Pancreas (tissue), 10 donors: ENCODE measurements at regions not wholly inside any gene's neighbourhood (a gene's known extent, or its start where the extent isn't known, plus 50 kb on each side); places are given as distances from the start of the nearest gene placed in this dataset.

Experiments used
- ATAC-seq, 4 donors: fragments of 200-7000 bp; cut with Tn5 transposase; one replicate each; pipeline versions ENCODE4 v1.8.0 to v1.9.1; 2020; ENCODE audit warnings: mild to moderate bottlenecking in 4 of 4, moderate library complexity in 4 of 4
- DNase-seq, 6 donors: peaks; one replicate each; pipeline ENCODE4 v3.0.0-alpha.2; 2020
- FAIRE-seq: peaks from 2 replicates; lab custom pipeline; 2012; peaks lifted over from hg19 to GRCh38; lab: Jason Lieb, UNC
- H3K27ac ChIP-seq, 4 donors: fragments of 200-600 bp; sonication (generic); 1 replicate in 3 of 4; 2 replicates in 1 of 4; pipeline versions ENCODE4 v1.5.0 to v1.8.0; 2020
- H3K27me3 ChIP-seq, 4 donors: fragments of 200-600 bp; one replicate each; pipeline ENCODE4 v1.8.0; 2021
- H3K36me3 ChIP-seq, 3 donors: fragments of 200-600 bp; sonication (generic) in 1 of 3; one replicate each; pipeline versions ENCODE4 v1.5.0 to v1.8.0; 2020 to 2021
- H3K4me1 ChIP-seq, 3 donors: fragments of 200-600 bp; one replicate each; pipeline ENCODE4 v1.8.0; 2021
- H3K4me3 ChIP-seq, 4 donors: fragments of 200-600 bp; sonication (generic) in 2 of 4; one replicate each; pipeline versions ENCODE4 v1.5.0 to v1.8.0; 2020 to 2021
- H3K9me3 ChIP-seq, 4 donors: fragments of 200-600 bp; one replicate each; pipeline ENCODE4 v1.8.0; 2021
- CTCF ChIP-seq, 4 donors: fragments of 200-600 bp; sonication (generic) in 3 of 4; IDR thresholded peaks; one replicate each; pipeline versions ENCODE4 v1.5.0 to v1.8.0; 2021; ENCODE audit warnings: antibody characterized with exemption in 4 of 4
- WGBS, 2 donors: extraction: QIAGEN DNeasy Blood & Tissue Kit; methylation state at CpG; one replicate each; pipeline ENCODE4 v1.1.7; 2013; 5-methylcytosine and 5-hydroxymethylcytosine counted together
- intact Hi-C, 3 donors: fragments of 100-400 bp; cut with DNase I; formaldehyde crosslinking; loops; one replicate each; pipeline versions ENCODE4 v1.11.1 to v1.14.2; 2022
- donor health status: healthy with polysubstance abuse.
- donor health status: DM: no; HTN: no; CAD: no; lungs with moderate emphysema.
- donor health status: DM: no; HTN: no; CAD: no.
- donor health status: control.
- donor health status: control.
- donor health status: Bipolar disorder and iron deficiency.
- donor health status: DM: yes; HTN: yes; CAD: no.
- donor health status: DM: no; HTN: no; CAD: no.
- donor health status: DM: no; HTN: no; CAD: no.
- donor health status: DM: yes; HTN: yes; CAD: no.

- Histone ChIP-seq H3K27me3 (peaks cover 0 to 7% (median 0%) of the 10 kb centered on the region in 4 donors), H3K36me3 (no peaks in the 10 kb centered on the region), H3K27ac (no peak overlapping the region), H3K4me3 (no peak overlapping the region), H3K4me1 (no peaks in the 10 kb centered on the region), H3K9me3 (no peaks in the 10 kb centered on the region)
- FAIRE-seq (no peak), DNase-seq (no peak), ATAC-seq (no peak)
- no peak for TF ChIP-seq CTCF (IDR thresholded peaks at IDR 0.05)
- intact Hi-C loops = no loop called here
- 50 to 60% methylated on average over 8 of the region's 8 CpGs for WGBS, 2 donors
Measured at GRCh38 chr11:116263770-116264169, 509.0 kb downstream of the BUD13 start.

- DNase-seq (no peak), ATAC-seq (no peak), FAIRE-seq (no peak)
- no peak overlapping the region for H3K27ac ChIP-seq
- intact Hi-C loops = no loop called here
- peaks cover 0 to 7% (median 0%) of the 10 kb centered on the region in 4 donors for H3K27me3 ChIP-seq
- no peaks in the 10 kb centered on the region for H3K9me3 ChIP-seq
- H3K4me3 ChIP-seq = no peak overlapping the region
- no peaks in the 10 kb centered on the region for H3K36me3 ChIP-seq
- no peaks in the 10 kb centered on the region for H3K4me1 ChIP-seq
- TF ChIP-seq CTCF (IDR thresholded peaks at IDR 0.05) = no peak
- 27 to 28% methylated on average over 3 of the region's 3 CpGs for WGBS, 2 donors
Measured at GRCh38 chr11:116263019-116263418, 509.8 kb downstream of the BUD13 start.

- Histone ChIP-seq H3K27me3 (peaks cover 0 to 3% (median 0%) of the 10 kb centered on the region in 4 donors), H3K27ac (no peak overlapping the region), H3K36me3 (no peaks in the 10 kb centered on the region), H3K4me1 (no peaks in the 10 kb centered on the region), H3K9me3 (no peaks in the 10 kb centered on the region), H3K4me3 (no peak overlapping the region)
- WGBS, 2 donors = 81 to 84% methylated on average over 1 of the region's 1 CpG
- no peak for FAIRE-seq
- ATAC-seq = no peak
- no peak for DNase-seq
- TF ChIP-seq CTCF (IDR thresholded peaks at IDR 0.05) = no peak
- intact Hi-C loops = no loop called here
Measured at GRCh38 chr11:116262370-116262769, 510.4 kb downstream of the BUD13 start.

- DNase-seq (no peak), ATAC-seq (no peak), FAIRE-seq (no peak)
- intact Hi-C loops = no loop called here
- TF ChIP-seq CTCF (IDR thresholded peaks at IDR 0.05) = no peak
- Histone ChIP-seq H3K27me3 (no peaks in the 10 kb centered on the region), H3K9me3 (no peaks in the 10 kb centered on the region), H3K4me3 (no peak overlapping the region), H3K27ac (no peak overlapping the region), H3K4me1 (no peaks in the 10 kb centered on the region), H3K36me3 (no peaks in the 10 kb centered on the region)
- 26% methylated on average over 8 of the region's 8 CpGs for WGBS, 2 donors
Measured at GRCh38 chr11:116261606-116262005, 511.2 kb downstream of the BUD13 start.

GRCh38 chr11:116258821-116259220 is 514.0 kb downstream of the BUD13 start:
- H3K9me3 ChIP-seq = no peaks in the 10 kb centered on the region
- H3K36me3 ChIP-seq = no peaks in the 10 kb centered on the region
- ATAC-seq = no peak
- DNase-seq = no peak
- no peak for TF ChIP-seq CTCF (IDR thresholded peaks at IDR 0.05)
- no peak overlapping the region for H3K4me3 ChIP-seq
- H3K4me1 ChIP-seq = no peaks in the 10 kb centered on the region
- 61 to 83% methylated on average over 3 of the region's 3 CpGs for WGBS, 2 donors
- intact Hi-C loops = no loop called here
- H3K27me3 ChIP-seq = no peaks in the 10 kb centered on the region
- no peak for FAIRE-seq
- no peak overlapping the region for H3K27ac ChIP-seq
